Loucy (cell line): ENCODE measurements at regions not wholly inside any gene's neighbourhood (a gene's known extent, or its start where the extent isn't known, plus 50 kb on each side); places are given as distances from the start of the nearest gene placed in this dataset.

ENCODE experiments used
- H2AFZ ChIP-seq: fragments of 200-600 bp; sonication (generic); 2 replicates; pipeline ENCODE4 v1.6.0; 2016; ENCODE audit warnings: antibody characterized with exemption, mild to moderate bottlenecking, low read length, moderate library complexity
- H3F3A ChIP-seq: fragments of 200-600 bp; 2 replicates; pipeline ENCODE4 v1.6.0; 2016; ENCODE audit warnings: antibody characterized with exemption, low read depth, mild to moderate bottlenecking
- H3K27me3 ChIP-seq: fragments of 200-600 bp; sonication (generic); 2 replicates; pipeline ENCODE4 v1.6.1; 2014; ENCODE audit warnings: low read length, mild to moderate bottlenecking; ENCODE audit not compliant: insufficient read depth, poor library complexity, severe bottlenecking
- H3K36me3 ChIP-seq: fragments of 200-600 bp; sonication (generic); 2 replicates; pipeline ENCODE4 v1.6.1; 2016; ENCODE audit warnings: low read length; ENCODE audit not compliant: insufficient read depth
- H3K4me1 ChIP-seq: fragments of 200-600 bp; sonication (generic); 2 replicates; pipeline ENCODE4 v1.5.1; 2014; ENCODE audit warnings: low read length, mild to moderate bottlenecking; ENCODE audit not compliant: insufficient read depth, poor library complexity, severe bottlenecking
- H3K4me2 ChIP-seq: fragments of 200-600 bp; sonication (generic); 2 replicates; pipeline ENCODE4 v1.6.0; 2014; ENCODE audit warnings: antibody characterized with exemption, low read length, low read depth, mild to moderate bottlenecking; ENCODE audit not compliant: poor library complexity, severe bottlenecking
- H3K4me3 ChIP-seq: fragments of 200-600 bp; sonication (generic); 2 replicates; pipeline ENCODE4 v1.5.1; 2014; ENCODE audit warnings: low read length, mild to moderate bottlenecking, mixed read lengths; ENCODE audit not compliant: poor library complexity, severe bottlenecking
- H3K79me2 ChIP-seq: fragments of 200-600 bp; sonication (generic); 2 replicates; pipeline ENCODE4 v1.6.1; 2014; ENCODE audit warnings: low read length; ENCODE audit not compliant: insufficient read depth
- H3K9ac ChIP-seq: fragments of 200-600 bp; sonication (generic); 2 replicates; pipeline ENCODE4 v1.6.0; 2014; ENCODE audit warnings: mild to moderate bottlenecking, low read depth, low read length, moderate library complexity; ENCODE audit not compliant: poor library complexity, severe bottlenecking
- H3K9me2 ChIP-seq: fragments of 200-600 bp; sonication (generic); replicated peaks from 2 replicates; pipeline ENCODE4 v1.6.1; 2016; ENCODE audit warnings: low read depth, low read length, mixed read lengths
- H3K9me3 ChIP-seq: fragments of 200-600 bp; sonication (generic); 2 replicates; pipeline ENCODE4 v1.6.1; 2014; ENCODE audit warnings: mild to moderate bottlenecking, antibody characterized with exemption, low read length, low read depth; ENCODE audit not compliant: insufficient read depth
- H4K20me1 ChIP-seq: fragments of 200-600 bp; sonication (generic); 2 replicates; pipeline ENCODE4 v1.6.0; 2014; ENCODE audit warnings: antibody characterized with exemption, low read length, mild to moderate bottlenecking; ENCODE audit not compliant: insufficient read depth, poor library complexity, severe bottlenecking
- EZH2phosphoT487 ChIP-seq: fragments of 200-600 bp; IDR thresholded peaks from 2 replicates; pipeline ENCODE4 v1.6.1; 2018; ENCODE audit warnings: antibody characterized with exemption, mild to moderate bottlenecking, moderate library complexity, borderline replicate concordance
- TF ChIP-seq, protein P1 (sequence below): fragments of 200-600 bp; sonication (generic); conservative IDR thresholded peaks from 2 replicates; pipeline ENCODE4 v1.5.1; 2014; ENCODE audit warnings: mild to moderate bottlenecking, antibody characterized with exemption, low read length

DNA sequence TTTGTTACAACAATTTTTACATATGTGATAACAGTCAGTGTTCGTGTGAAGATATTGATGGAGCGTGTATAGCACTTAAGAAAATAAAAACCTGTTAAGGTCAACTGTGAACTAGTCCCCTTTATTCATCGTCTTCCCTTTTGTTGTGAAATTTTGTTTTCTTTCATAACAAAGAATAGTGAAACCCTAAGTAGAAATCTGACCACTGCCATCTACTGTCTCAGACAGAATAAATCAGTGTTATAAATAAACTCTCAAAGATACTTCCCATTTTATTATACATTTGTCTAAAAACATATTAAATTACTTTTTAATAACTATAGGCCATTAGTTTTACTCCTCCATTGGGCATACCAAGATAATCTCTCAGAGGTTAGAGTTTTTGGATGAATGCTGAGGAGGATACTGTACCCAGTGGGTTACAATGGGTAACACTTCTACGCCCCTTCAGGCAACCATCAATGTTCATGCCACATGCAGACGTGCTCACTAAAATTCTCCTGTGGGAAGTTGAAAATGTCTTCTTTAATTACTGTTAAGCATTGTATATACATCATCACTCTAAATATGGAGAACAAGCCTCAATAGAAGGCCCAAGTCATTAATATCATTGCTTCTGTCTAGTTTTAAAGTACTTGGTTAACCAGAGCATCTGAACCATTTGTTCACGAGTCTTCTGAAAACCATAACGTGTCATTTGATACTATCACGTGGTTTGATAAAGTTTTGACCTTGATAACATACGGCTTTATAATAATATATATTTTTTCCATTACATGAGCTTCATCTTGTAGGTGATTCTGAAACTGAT, 171.2 kb downstream of the TMA16 start:
- Histone ChIP-seq H2AFZ (no peak overlapping the region), H3K27me3 (no peaks in the 10 kb centered on the region), H3K4me2 (no peak overlapping the region)

DNA sequence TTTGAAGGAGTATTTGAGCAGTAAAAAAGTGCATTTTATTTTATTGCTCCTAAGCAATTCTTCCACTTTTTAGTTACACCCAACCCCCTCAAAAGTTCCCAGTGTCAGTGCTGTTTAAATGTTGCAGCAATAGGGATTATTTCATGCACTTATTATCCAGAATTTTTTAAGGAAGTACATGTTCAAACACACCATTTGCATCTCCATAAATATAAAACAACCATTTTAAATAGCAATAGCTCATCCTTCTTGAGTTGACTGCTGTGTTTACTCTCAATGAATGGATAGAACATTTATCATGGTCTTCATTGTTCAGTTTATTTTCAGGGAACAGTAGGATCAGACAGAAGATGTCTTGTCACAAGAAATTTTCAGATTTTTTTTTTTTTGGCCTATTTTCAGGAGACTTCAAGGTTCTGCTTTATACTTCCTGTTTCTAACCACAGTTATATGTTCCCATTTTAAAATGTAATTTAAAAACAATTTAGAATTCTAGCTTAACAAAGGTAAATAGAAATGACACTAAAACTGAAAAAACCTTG, 171.9 kb downstream of the TMA16 start:
- Histone ChIP-seq H3K4me2 (peak overlapping the region; percentile 33), H3K36me3 (no peaks in the 10 kb centered on the region), H3K27me3 (no peaks in the 10 kb centered on the region), H2AFZ (no peak overlapping the region), H3F3A (no peaks in the 10 kb centered on the region), H3K9me2 (no peaks in the 10 kb centered on the region), H3K9me3 (no peaks in the 10 kb centered on the region), H3K9ac (no peak overlapping the region), H3K4me1 (peaks cover 5% of the 10 kb centered on the region), H4K20me1 (no peaks in the 10 kb centered on the region), H3K4me3 (no peak overlapping the region), H3K79me2 (no peaks in the 10 kb centered on the region)
- TF ChIP-seq, protein P1, sequence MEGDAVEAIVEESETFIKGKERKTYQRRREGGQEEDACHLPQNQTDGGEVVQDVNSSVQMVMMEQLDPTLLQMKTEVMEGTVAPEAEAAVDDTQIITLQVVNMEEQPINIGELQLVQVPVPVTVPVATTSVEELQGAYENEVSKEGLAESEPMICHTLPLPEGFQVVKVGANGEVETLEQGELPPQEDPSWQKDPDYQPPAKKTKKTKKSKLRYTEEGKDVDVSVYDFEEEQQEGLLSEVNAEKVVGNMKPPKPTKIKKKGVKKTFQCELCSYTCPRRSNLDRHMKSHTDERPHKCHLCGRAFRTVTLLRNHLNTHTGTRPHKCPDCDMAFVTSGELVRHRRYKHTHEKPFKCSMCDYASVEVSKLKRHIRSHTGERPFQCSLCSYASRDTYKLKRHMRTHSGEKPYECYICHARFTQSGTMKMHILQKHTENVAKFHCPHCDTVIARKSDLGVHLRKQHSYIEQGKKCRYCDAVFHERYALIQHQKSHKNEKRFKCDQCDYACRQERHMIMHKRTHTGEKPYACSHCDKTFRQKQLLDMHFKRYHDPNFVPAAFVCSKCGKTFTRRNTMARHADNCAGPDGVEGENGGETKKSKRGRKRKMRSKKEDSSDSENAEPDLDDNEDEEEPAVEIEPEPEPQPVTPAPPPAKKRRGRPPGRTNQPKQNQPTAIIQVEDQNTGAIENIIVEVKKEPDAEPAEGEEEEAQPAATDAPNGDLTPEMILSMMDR = no peak
- TF ChIP-seq EZH2phosphoT487 = no peak

More for the DNA sequence above, 171.2 kb downstream of the TMA16 start:
- Histone ChIP-seq H3K9me3 (no peaks in the 10 kb centered on the region), H3K9me2 (no peaks in the 10 kb centered on the region), H3K79me2 (no peaks in the 10 kb centered on the region), H3K4me3 (no peak overlapping the region), H3F3A (no peaks in the 10 kb centered on the region), H3K9ac (no peak overlapping the region), H3K36me3 (no peaks in the 10 kb centered on the region), H3K4me1 (peaks cover 5% of the 10 kb centered on the region), H4K20me1 (no peaks in the 10 kb centered on the region)
- TF ChIP-seq EZH2phosphoT487 = no peak
- TF ChIP-seq, protein P1 = peak; percentile 31

DNA sequence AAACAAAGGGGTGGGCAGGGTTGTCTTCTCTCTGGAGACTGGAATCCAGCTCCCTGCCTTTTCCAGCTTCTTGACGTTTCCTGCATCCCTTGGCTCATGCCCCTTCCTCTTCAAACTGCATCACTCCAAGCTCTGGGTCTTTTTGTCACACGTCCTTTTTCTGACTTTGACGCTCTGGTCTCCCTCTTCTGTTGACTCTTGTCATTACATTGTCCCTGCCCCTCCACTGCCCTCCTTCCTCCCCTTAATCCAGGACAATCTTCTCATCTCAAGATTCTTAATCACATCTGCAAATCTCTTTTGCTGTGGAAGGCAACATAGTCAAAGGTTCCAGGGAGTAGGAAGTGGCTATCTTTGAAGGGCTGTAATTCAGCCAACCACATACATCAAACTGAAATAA, 178.3 kb downstream of the TMA16 start:
- H4K20me1 ChIP-seq = no peaks in the 10 kb centered on the region
- H3K36me3 ChIP-seq = no peaks in the 10 kb centered on the region
- H3F3A ChIP-seq = no peaks in the 10 kb centered on the region
- TF ChIP-seq, protein P1 = peak; percentile 35
- TF ChIP-seq EZH2phosphoT487 = no peak
- no peak overlapping the region for H3K9ac ChIP-seq
- H3K9me3 ChIP-seq = no peaks in the 10 kb centered on the region
- H3K27me3 ChIP-seq = no peaks in the 10 kb centered on the region
- no peak overlapping the region for H2AFZ ChIP-seq
- no peak overlapping the region for H3K4me3 ChIP-seq
- H3K4me2 ChIP-seq = no peak overlapping the region
- H3K4me1 ChIP-seq = no peaks in the 10 kb centered on the region
- H3K9me2 ChIP-seq = no peaks in the 10 kb centered on the region
- H3K79me2 ChIP-seq = no peaks in the 10 kb centered on the region
